DOHH2 (cell line): ENCODE measurements at regions not wholly inside any gene's neighbourhood (a gene's known extent, or its start where the extent isn't known, plus 50 kb on each side); places are given as distances from the start of the nearest gene placed in this dataset.

Experiments
- H3F3A ChIP-seq: fragments of 200-600 bp; sonication (generic), shearing (Covaris generic); 2 replicates; pipeline ENCODE4 v1.6.0; 2016; ENCODE audit warnings: antibody characterized with exemption, mild to moderate bottlenecking; ENCODE audit not compliant: control insufficient read depth, insufficient read depth
- H3K27ac ChIP-seq: fragments of 200-600 bp; sonication (generic); 2 replicates; pipeline ENCODE4 v1.5.1; 2014; ENCODE audit warnings: low read depth, mild to moderate bottlenecking, low read length, moderate library complexity
- H3K27me3 ChIP-seq: fragments of 200-600 bp; sonication (generic); 2 replicates; pipeline ENCODE4 v1.6.1; 2014; ENCODE audit warnings: mild to moderate bottlenecking, low read length, mixed read lengths; ENCODE audit not compliant: control insufficient read depth
- H3K36me3 ChIP-seq: fragments of 200-600 bp; sonication (generic); 2 replicates; pipeline ENCODE4 v1.6.1; 2014; ENCODE audit warnings: mild to moderate bottlenecking, low read length, moderate library complexity, mixed read lengths; ENCODE audit not compliant: control insufficient read depth
- H3K4me1 ChIP-seq: fragments of 200-600 bp; sonication (generic); 2 replicates; pipeline ENCODE4 v1.6.1; 2014; ENCODE audit warnings: mild to moderate bottlenecking, low read length, mixed read lengths; ENCODE audit not compliant: control insufficient read depth
- H3K4me2 ChIP-seq: fragments of 200-600 bp; sonication (generic); 2 replicates; pipeline ENCODE4 v1.6.0; 2014; ENCODE audit warnings: mild to moderate bottlenecking, low read length, moderate library complexity
- H3K4me3 ChIP-seq: fragments of 200-600 bp; sonication (generic); 2 replicates; pipeline ENCODE4 v1.5.1; 2014; ENCODE audit warnings: mild to moderate bottlenecking, low read length, mixed read lengths
- H3K79me2 ChIP-seq: fragments of 200-600 bp; sonication (generic); 2 replicates; pipeline ENCODE4 v1.6.1; 2014; ENCODE audit warnings: mild to moderate bottlenecking, low read length, mixed read lengths; ENCODE audit not compliant: control insufficient read depth
- H3K9me2 ChIP-seq: fragments of 200-600 bp; sonication (generic); replicated peaks from 2 replicates; pipeline ENCODE4 v1.6.1; 2014; ENCODE audit warnings: mild to moderate bottlenecking, low read length, mixed read lengths; ENCODE audit not compliant: control insufficient read depth
- H3K9me3 ChIP-seq: fragments of 200-600 bp; sonication (generic); 2 replicates; pipeline ENCODE4 v1.6.1; 2014; ENCODE audit warnings: antibody characterized with exemption, low read length, mixed read lengths; ENCODE audit not compliant: control insufficient read depth, insufficient read depth
- H4K20me1 ChIP-seq: fragments of 200-600 bp; sonication (generic); 2 replicates; pipeline ENCODE4 v1.6.0; 2014; ENCODE audit warnings: low read depth, mild to moderate bottlenecking, antibody characterized with exemption, low read length, moderate library complexity; ENCODE audit not compliant: control insufficient read depth, insufficient read depth
- CTCF ChIP-seq: fragments of 200-600 bp; sonication (generic); IDR thresholded peaks from one replicate; pipeline ENCODE4 v1.5.1; 2014; ENCODE audit warnings: antibody characterized with exemption, mild to moderate bottlenecking, low read depth, low read length; ENCODE audit not compliant: poor library complexity, severe bottlenecking
- EZH2phosphoT487 ChIP-seq: fragments of 200-600 bp; sonication (generic); IDR thresholded peaks from 2 replicates; pipeline ENCODE4 v1.6.1; 2017; ENCODE audit warnings: borderline replicate concordance, mild to moderate bottlenecking, antibody characterized with exemption, low read length, moderate library complexity, mixed read lengths

- TF ChIP-seq EZH2phosphoT487 (no peak), CTCF (no peak)
- Histone ChIP-seq H3K4me3 (no peak overlapping the region), H3K79me2 (no peaks in the 10 kb centered on the region), H3K9me3 (no peaks in the 10 kb centered on the region), H3F3A (no peaks in the 10 kb centered on the region), H3K9me2 (no peaks in the 10 kb centered on the region), H3K27me3 (no peaks in the 10 kb centered on the region), H3K36me3 (no peaks in the 10 kb centered on the region), H3K27ac (no peak overlapping the region), H3K4me2 (no peak overlapping the region), H4K20me1 (no peaks in the 10 kb centered on the region), H3K4me1 (no peaks in the 10 kb centered on the region)
Observed at GRCh38 chr10:108791030-108791429, 1132.3 kb downstream of the XPNPEP1 start.

DNA sequence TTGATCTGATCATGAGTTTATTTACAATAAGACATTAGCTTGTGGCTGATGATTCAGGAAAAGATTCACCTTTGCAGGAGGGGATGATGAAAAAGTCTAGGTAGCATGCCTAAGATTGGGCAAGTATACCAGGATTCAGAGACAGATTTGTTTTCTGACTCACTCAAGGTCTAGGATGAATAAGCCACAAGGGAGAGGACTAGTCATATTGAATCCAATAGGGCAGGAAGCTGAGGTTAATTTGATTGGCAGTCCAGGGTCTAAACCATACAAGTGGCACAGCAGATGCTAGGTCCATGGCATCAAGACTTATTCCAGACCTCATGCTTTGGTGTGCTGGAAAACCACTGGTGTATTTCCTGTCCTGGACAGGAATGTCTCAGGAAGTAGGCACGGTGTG is 1133.4 kb downstream of the XPNPEP1 start:
- TF ChIP-seq CTCF (no peak), EZH2phosphoT487 (no peak)
- H3K4me2 ChIP-seq, result no peak overlapping the region
- H3K27ac ChIP-seq, result no peak overlapping the region
- H3K36me3 ChIP-seq, result no peaks in the 10 kb centered on the region
- H3K79me2 ChIP-seq, result no peaks in the 10 kb centered on the region
- H3K9me2 ChIP-seq, result no peaks in the 10 kb centered on the region
- H3K4me1 ChIP-seq, result no peaks in the 10 kb centered on the region
- no peak overlapping the region for H3K4me3 ChIP-seq
- H4K20me1 ChIP-seq, result no peaks in the 10 kb centered on the region
- no peaks in the 10 kb centered on the region for H3K27me3 ChIP-seq
- no peaks in the 10 kb centered on the region for H3F3A ChIP-seq
- H3K9me3 ChIP-seq, result no peaks in the 10 kb centered on the region

DNA sequence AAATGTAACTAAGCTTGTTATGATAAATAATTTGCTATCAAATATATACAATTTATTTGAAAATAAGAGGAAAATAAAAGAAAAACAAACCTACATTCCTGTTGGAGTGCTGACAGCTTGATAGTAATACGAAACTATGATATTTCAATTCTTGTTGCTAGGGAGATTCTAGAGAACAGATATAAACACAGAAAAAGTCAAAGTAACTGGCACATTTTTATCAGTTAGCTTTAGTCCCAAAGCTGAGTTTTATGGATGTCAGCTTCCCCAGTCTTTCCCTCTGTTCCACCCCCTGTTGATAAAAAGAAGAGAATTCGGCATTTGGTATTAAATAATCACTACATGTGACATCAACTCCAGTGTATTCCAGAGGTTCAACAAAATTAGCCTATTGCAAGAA is 1134.0 kb downstream of the XPNPEP1 start:
- no peaks in the 10 kb centered on the region for H3K9me3 ChIP-seq
- no peaks in the 10 kb centered on the region for H3K4me1 ChIP-seq
- H3K27me3 ChIP-seq, result no peaks in the 10 kb centered on the region
- TF ChIP-seq CTCF, result no peak
- TF ChIP-seq EZH2phosphoT487, result no peak
- H3K9me2 ChIP-seq, result no peaks in the 10 kb centered on the region
- H3K36me3 ChIP-seq, result no peaks in the 10 kb centered on the region
- no peak overlapping the region for H3K27ac ChIP-seq
- no peak overlapping the region for H3K4me3 ChIP-seq
- H3K79me2 ChIP-seq, result no peaks in the 10 kb centered on the region
- H4K20me1 ChIP-seq, result no peaks in the 10 kb centered on the region
- H3K4me2 ChIP-seq, result no peak overlapping the region
- H3F3A ChIP-seq, result no peaks in the 10 kb centered on the region

DNA sequence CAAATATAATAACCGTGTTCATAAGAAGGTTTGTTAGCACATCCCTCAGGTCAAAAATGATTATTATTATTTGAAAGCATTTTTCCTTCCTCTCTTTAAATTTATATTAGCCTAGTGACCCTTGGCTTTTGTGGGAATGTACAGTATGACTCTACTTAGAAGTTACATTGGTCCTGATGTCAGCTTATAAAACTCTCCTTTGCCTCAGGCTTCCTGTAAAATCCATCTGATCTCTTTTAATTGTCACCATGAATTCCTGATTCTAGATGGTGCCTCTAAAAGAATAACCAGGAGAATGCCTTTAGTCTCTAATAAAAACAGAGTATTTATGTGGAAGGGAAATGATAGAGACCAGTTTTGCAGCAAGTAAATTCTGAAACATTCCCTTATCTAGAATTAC is 1134.4 kb downstream of the XPNPEP1 start:
- no peaks in the 10 kb centered on the region for H4K20me1 ChIP-seq
- H3K9me3 ChIP-seq, result no peaks in the 10 kb centered on the region
- no peaks in the 10 kb centered on the region for H3K36me3 ChIP-seq
- H3K27ac ChIP-seq, result no peak overlapping the region
- no peak overlapping the region for H3K4me2 ChIP-seq
- H3K4me3 ChIP-seq, result no peak overlapping the region
- H3K9me2 ChIP-seq, result no peaks in the 10 kb centered on the region
- no peaks in the 10 kb centered on the region for H3K27me3 ChIP-seq
- H3F3A ChIP-seq, result no peaks in the 10 kb centered on the region
- H3K79me2 ChIP-seq, result no peaks in the 10 kb centered on the region
- TF ChIP-seq CTCF (no peak), EZH2phosphoT487 (no peak)
- H3K4me1 ChIP-seq, result no peaks in the 10 kb centered on the region
